ENCODE measurements at regions not wholly inside any gene's neighbourhood (a gene's known extent, or its start where the extent isn't known, plus 50 kb on each side); places are given as distances from the start of the nearest gene placed in this dataset.
"Not testable (repeated sequence)": the region's sequence is repeated elsewhere in the genome, so short reads cannot be mapped to it uniquely, and the experiment has no call there.

DNA sequence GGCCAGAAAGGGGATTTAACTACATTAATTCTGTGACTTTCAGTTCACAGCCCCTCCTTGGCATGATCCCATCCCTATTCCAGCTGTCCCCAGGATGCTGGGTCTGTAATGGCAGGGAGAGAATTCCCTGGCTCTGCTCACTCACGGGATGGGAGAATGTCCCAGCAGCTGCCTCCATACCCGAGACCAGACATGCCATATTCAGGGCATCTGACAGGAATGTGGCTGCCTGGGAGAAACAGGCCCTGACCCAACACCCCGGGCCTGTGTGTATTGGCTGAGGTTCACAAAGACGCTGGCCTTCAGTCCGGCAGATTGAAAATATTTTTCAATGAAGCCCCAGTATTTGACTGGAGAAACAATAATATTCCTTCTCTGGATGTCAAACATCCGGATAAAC, 83.6 kb upstream of the SMAD3 start:
- DNase-seq = no peak
- TF ChIP-seq POLR2A (IDR thresholded peaks at IDR 0.05; ENCODE audit: low read length) (no peak), GATA1 (IDR thresholded peaks at IDR 0.05; ENCODE audit: low read depth, low read length) (no peak)

DNA sequence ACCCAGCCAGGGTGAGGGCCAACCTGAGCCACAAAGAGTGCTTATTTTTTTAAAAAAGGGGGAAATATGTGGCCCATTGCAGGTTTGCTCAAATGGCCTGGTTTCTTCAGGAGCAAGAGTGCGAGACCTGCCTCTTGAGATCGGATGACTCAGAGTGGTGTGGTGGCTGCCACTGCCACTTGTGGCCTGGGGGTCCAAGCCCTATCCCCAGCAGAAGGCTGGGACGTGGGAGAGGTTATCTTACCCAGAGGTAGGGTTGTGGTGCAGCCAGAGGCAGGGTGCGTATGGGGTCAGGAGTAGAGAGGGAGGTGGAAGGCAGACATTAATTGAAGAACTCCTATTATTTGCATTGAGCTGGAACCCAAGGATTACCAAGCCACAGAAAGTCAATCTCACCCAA, 83.2 kb upstream of the SMAD3 start:
- no peak for DNase-seq
- TF ChIP-seq GATA1 (IDR thresholded peaks at IDR 0.05; ENCODE audit: low read depth, low read length) (no peak), POLR2A (IDR thresholded peaks at IDR 0.05; ENCODE audit: low read length) (no peak)

DNA sequence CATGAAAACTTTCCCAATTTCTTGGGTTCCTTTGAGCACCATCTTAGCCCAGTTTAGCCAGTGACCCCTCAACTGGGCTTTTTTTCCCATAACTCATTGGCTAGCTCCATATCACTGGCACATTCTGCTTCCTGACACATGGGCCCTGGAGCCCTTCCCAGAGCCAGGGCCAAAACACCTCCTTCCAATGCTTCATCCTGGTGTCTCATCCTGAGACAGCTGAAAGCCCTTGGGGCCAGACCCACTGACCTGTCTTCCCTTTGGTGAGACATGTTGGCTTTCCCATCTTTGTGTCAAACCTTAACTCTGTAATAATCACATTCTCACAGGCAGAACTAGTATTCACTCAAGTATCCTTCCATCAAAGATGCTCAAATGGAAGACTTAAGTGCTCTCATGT, 82.6 kb upstream of the SMAD3 start:
- TF ChIP-seq POLR2A (IDR thresholded peaks at IDR 0.05; ENCODE audit: low read length) = no peak
- TF ChIP-seq GATA1 (IDR thresholded peaks at IDR 0.05; ENCODE audit: low read depth, low read length) = no peak
- DNase-seq = no peak

DNA sequence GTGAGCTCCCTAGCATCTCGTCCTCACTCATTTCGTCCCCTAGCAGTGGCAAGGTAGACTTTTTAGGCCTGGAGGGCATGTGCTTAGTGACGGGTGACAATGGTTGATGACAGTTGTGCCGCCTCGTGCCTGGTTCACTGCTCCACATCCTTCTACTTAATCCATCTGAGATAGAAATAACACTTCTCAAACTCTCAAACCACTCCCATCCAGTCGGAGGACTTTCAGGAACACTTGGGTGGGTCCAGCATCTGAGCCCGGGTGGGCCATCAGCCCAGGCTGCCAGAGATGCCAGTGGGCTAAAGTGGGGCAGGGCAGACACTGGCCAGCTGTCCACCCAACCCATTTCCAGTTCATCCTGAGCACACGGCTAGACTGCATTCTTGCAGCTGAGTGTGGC, 79.7 kb upstream of the SMAD3 start:
- TF ChIP-seq GATA1 (IDR thresholded peaks at IDR 0.05; ENCODE audit: low read depth, low read length) (no peak), POLR2A (IDR thresholded peaks at IDR 0.05; ENCODE audit: low read length) (no peak)
- no peak for DNase-seq

DNA sequence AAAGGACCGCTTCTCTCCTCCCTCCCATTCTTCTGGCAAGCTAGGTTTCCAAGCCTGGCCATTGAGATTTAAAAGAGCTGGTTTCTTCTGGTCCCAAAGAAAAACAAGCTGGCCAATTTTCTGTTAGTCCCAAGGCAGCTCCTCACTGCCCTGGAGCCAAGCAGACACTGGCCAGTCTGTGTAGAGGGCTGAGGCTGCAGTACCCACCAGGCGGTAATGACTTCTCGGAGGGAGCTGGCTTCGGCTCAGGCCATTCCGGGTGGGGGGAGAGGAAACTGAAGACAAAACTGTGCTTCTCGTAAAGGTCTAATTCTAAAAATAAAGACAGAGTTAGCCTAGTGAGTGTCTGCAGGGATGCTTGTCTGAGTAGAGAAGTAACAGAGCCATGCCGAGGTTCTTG, 78.5 kb upstream of the SMAD3 start:
- TF ChIP-seq POLR2A (IDR thresholded peaks at IDR 0.05; ENCODE audit: low read length) (no peak), GATA1 (IDR thresholded peaks at IDR 0.05; ENCODE audit: low read depth, low read length) (no peak)
- no peak for DNase-seq

DNA sequence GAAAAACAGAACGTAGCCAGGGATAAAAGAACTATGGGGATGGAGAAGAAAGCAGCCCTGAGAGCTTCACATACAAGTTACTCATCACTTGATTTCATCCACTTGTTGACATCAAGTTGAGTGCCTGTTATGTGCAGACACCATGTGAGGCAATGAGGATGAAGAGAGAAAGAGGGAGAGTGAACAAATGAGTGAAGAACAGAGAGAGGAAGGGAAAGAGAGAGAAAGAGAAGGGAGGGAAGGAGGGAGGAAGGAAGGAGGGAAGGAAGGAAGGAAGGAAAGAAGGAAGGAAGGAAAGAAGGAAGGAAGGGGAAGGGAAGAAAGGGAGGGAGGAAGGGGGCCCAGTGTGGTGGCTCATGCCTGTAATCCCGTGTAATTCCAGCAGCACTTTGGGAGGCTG, 72.3 kb upstream of the SMAD3 start:
- TF ChIP-seq POLR2A (IDR thresholded peaks at IDR 0.05; ENCODE audit: low read length) (no peak), GATA1 (IDR thresholded peaks at IDR 0.05; ENCODE audit: low read depth, low read length) (no peak)
- no peak for DNase-seq

DNA sequence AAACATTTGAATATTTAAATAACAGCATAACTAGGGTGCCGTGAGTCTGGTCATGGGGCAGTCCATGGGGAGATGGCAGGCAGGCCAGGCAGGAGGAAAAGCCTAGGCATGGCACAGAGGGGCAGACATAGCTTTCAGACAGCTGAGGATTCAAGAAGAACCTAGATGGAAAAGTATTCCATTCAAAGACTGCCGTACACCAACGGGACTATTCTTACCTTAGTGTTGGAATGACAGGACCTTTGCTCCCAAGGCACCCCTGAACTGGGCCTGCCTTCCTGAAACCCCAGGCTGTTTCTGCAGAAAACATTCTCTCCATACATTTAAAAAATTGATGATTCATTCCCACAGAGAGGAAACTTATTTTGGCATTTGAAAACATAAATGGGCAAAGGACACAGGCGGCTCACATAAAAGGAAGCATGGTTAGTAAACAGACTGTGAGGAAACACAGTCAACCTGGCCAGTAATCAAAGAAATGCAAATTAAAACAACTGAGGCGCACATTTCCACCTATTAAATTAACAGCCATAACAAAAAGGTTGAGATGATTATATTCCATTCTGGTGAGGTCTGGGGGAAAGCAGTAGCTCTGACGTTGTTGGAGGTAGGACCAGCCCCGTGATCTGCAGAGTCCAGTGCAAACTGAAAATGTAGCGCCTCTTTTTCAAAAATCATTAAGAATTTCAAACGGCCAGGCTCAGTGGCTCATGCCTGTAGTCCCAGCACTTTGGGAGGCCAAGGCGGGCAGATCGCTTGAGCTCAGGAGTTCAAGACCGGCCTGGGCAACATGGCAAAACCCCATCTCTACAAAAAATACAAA, 71.3 kb upstream of the SMAD3 start:
- no peak for DNase-seq
- TF ChIP-seq GATA1 (IDR thresholded peaks at IDR 0.05; ENCODE audit: low read depth, low read length) (no peak), POLR2A (IDR thresholded peaks at IDR 0.05; ENCODE audit: low read length) (no peak)

DNA sequence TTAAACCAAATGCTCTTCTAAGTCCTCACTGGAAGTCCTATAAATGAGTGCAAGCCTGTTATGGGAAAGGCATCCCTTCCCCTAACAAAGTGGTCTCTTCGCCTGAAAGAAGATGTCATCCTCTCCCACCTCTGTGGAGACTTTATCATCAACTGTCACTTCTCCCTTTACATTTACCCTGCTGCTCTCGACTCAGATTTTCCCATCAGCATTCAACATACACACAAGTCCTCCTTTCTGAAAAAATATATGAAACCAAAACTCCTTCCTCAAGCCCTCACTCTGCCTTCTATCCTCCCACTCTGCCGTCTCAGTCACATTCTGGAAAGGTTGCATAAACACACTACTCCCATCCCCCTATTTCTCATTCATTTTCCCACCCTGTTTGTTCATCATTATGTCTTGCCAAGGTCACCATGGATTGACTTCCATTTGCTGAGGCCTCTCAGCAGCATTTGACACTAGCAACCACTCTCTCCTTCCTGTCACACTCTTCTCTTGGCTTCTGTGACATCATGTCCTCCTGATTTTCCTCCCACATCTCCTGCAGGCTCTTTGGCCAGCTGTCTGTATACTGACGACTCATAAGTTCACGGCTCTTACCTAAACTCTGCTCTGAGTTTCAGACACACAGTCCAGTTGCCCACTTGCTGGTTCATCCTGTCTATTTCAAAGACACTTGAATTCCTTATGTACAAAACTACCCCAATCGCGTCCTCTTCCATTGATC, 70.3 kb upstream of the SMAD3 start:
- no peak for TF ChIP-seq GATA1 (IDR thresholded peaks at IDR 0.05; ENCODE audit: low read depth, low read length)
- no peak for TF ChIP-seq POLR2A (IDR thresholded peaks at IDR 0.05; ENCODE audit: low read length)
- DNase-seq = no peak

DNA sequence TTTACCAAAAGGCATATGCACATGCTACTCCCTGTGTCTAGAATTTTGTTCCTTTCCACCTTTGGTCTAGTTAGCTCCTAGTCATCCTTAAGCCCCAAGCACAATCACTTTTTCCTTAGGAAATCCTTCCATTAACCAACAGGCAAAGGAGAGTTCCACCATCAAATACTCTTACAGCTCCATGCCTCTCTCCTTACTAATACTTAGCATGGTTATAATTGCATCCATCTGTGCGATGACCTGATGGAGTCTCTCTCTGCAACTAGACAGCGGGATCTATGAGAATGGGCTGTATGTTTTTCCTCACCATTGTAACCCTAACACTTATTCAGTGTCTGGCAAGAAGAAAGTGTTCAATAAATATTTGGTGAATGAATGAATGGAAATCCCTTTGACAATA, 69.3 kb upstream of the SMAD3 start:
- no peak for DNase-seq
- no peak for TF ChIP-seq GATA1 (IDR thresholded peaks at IDR 0.05; ENCODE audit: low read depth, low read length)
- no peak for TF ChIP-seq POLR2A (IDR thresholded peaks at IDR 0.05; ENCODE audit: low read length)

DNA sequence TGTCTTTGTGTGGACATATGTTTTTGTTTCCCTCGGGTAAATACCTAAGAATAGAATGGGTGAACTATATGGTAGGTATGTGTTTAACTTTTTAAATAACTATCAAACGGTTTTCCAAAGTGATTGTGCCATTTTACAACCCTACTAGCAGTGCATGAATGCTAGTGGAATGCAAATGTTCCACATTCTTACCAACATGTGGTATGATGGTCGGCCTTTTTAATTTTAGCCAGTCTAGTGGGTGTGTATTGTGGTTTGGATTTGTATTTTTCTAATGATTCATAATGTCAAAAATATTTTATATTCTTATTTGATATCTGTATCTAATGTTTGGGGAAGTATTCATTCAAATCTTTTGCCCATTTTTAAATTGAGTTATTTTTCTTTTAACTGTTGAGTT, 68.2 kb upstream of the SMAD3 start:
- TF ChIP-seq POLR2A (IDR thresholded peaks at IDR 0.05; ENCODE audit: low read length) (no peak), GATA1 (IDR thresholded peaks at IDR 0.05; ENCODE audit: low read depth, low read length) (no peak)
- no peak for DNase-seq

DNA sequence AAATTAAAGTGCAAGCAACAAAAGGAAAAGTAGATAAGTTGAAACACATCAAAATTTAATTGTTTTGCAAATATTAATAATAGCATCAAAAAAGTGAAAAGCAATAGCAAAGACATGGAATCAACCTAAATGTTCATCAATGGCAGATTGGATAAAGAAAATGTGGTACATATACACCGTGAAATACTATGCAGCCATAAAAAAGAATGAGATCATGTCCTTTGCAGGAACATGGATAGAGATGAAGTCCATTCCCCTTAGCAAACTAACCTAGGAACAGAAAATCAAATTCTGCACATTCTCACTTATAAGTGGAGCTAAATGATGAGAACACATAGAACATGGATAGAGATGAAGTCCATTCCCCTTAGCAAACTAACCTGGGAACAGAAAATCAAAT, 67.2 kb upstream of the SMAD3 start:
- DNase-seq = not testable (repeated sequence)

DNA sequence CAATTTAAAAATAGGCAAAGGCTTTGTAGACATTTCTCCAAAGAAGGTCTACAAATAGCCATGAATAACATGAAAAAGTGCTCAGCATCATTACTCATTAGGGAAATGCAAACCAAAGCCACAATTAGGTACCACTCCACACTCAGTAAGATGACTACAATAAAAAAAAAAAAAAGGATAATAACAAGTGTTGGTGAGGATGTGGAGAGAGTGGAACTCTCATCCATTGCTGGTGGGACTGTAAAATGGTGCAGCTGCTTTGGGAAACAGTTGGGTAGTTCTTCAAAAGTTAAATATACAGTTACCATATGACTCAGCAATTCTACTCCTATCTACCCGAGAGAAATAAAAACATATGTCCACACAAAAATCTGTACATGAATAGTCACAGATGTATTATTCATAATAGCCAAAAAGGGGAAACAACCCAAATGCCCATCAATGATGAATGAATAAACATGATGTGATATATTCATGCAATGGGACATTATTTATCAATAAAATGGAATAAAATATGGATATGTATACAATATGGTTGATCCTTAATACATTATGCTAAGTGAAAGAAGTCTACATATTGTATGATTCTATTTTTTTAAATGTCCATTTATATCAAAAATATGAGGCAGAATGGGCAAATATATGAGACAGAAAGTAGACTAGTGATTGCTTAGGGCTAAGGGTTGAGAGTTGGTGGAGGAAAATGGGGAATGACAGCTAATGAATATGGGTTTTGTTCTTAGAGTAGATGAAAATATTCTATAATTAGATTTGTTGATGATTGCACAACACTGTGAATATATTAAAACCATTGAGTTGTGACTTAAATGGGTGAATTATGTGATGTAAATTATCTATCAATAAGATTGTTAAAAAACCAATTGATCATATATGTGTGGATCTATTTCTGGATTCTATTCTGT, 66.1 kb upstream of the SMAD3 start:
- TF ChIP-seq GATA1 (IDR thresholded peaks at IDR 0.05; ENCODE audit: low read depth, low read length) (no peak), POLR2A (IDR thresholded peaks at IDR 0.05; ENCODE audit: low read length) (no peak)
- no peak for DNase-seq

DNA sequence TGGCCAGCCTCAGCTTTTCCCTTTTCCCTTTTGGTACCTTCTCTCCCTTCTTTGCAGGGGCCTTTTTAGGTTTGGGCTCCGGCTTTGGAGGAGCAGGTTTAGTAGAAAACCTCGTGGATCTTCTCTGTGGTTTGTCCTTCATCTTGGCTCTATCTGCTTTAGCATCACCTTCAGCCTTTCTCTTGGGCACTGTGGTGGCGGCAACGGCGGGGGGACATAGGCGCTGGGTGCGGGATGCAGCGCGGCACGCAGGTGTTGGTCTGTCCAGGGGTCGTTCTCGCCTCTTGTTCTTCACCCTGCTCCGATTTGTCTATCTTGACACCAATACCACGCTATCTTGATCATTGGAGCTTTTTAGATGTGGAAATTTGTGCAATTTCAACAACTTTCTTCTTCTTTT, 64.5 kb upstream of the SMAD3 start:
- DNase-seq = no peak
- TF ChIP-seq POLR2A (IDR thresholded peaks at IDR 0.05; ENCODE audit: low read length) (no peak), GATA1 (IDR thresholded peaks at IDR 0.05; ENCODE audit: low read depth, low read length) (no peak)

DNA sequence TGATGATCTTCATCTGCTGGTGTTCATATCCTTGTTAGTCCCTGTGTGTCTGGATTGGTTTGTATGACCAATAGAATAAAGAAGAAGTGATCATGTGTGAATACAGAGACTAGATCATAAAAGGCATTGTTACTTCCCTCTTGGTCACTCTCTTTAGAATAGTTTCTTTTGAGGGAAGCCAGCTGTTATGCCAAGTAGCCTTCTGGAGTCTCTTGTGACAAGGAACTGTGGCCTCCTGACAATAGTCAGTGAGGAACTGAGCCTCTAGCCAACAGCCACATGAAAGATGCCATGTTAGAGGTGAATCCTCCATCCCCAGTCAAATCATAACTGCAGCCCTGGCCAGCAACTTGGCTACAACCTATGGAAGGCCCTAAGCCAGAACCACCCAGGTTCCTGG, 63.0 kb upstream of the SMAD3 start:
- DNase-seq = no peak
- TF ChIP-seq GATA1 (IDR thresholded peaks at IDR 0.05; ENCODE audit: low read depth, low read length) (no peak), POLR2A (IDR thresholded peaks at IDR 0.05; ENCODE audit: low read length) (no peak)
